ENCODE measurements at regions not wholly inside any gene's neighbourhood (a gene's known extent, or its start where the extent isn't known, plus 50 kb on each side); places are given as distances from the start of the nearest gene placed in this dataset.
A peak's percentile ranks its signal among the peaks of the same experiment; 100 is the strongest.
"Not testable (repeated sequence)": the region's sequence is repeated elsewhere in the genome, so short reads cannot be mapped to it uniquely, and the experiment has no call there.

DNA sequence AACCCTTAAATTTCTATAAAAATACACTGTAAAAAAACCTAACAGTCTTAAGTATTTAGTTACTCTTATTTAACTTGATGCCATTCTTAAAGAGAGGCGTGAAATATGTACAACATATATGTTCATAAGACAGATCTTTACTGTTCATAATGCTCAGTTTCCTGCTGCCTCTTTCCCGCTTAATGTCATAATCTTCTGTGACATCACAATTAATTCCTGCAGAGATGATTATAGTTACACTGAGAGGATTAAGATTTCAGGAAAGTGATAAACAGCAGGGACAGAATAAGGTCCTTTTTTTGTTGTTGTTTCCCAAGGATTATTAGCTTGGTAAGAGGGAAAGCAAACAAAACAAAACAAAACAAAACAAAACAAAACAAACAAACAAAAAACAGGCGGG is 801.4 kb downstream of the FLRT2 start:
- Histone ChIP-seq H3F3A (ENCODE audit: insufficient read depth, low read length) (no peaks in the 10 kb centered on the region), H3K9me2 (replicated peaks; ENCODE audit: insufficient read depth, low read length) (no peaks in the 10 kb centered on the region), H3K36me3 (replicated peaks; ENCODE audit: insufficient read depth, low read length) (no peaks in the 10 kb centered on the region), H3K27me3 (replicated peaks; ENCODE audit: insufficient read depth, low read length) (no peaks in the 10 kb centered on the region), H2AFZ (ENCODE audit: low read length) (no peak overlapping the region), H3K27ac (ENCODE audit: low read length) (no peak overlapping the region), H3K4me3 (ENCODE audit: low read length) (no peak overlapping the region), H3K9ac (ENCODE audit: low read length) (no peak overlapping the region), H3K9me3 (replicated peaks; ENCODE audit: insufficient read depth, low read length) (no peaks in the 10 kb centered on the region), H3K4me1 (ENCODE audit: low read length) (no peaks in the 10 kb centered on the region), H3K4me2 (ENCODE audit: low read depth, low read length) (no peak overlapping the region), H4K20me1 (ENCODE audit: insufficient read depth, low read length) (no peaks in the 10 kb centered on the region), H3K79me2 (ENCODE audit: low read length) (no peaks in the 10 kb centered on the region)
- TF ChIP-seq, protein P1, sequence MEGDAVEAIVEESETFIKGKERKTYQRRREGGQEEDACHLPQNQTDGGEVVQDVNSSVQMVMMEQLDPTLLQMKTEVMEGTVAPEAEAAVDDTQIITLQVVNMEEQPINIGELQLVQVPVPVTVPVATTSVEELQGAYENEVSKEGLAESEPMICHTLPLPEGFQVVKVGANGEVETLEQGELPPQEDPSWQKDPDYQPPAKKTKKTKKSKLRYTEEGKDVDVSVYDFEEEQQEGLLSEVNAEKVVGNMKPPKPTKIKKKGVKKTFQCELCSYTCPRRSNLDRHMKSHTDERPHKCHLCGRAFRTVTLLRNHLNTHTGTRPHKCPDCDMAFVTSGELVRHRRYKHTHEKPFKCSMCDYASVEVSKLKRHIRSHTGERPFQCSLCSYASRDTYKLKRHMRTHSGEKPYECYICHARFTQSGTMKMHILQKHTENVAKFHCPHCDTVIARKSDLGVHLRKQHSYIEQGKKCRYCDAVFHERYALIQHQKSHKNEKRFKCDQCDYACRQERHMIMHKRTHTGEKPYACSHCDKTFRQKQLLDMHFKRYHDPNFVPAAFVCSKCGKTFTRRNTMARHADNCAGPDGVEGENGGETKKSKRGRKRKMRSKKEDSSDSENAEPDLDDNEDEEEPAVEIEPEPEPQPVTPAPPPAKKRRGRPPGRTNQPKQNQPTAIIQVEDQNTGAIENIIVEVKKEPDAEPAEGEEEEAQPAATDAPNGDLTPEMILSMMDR (IDR thresholded peaks at IDR 0.05; ENCODE audit: low read length) = no peak
- TF ChIP-seq EZH2 (optimal IDR thresholded peaks at IDR 0.05; ENCODE audit: low read depth, low read length) = no peak
- TF ChIP-seq EZH2phosphoT487 (IDR thresholded peaks at IDR 0.05; ENCODE audit: low read length) = no peak
- no peak for DNase-seq

DNA sequence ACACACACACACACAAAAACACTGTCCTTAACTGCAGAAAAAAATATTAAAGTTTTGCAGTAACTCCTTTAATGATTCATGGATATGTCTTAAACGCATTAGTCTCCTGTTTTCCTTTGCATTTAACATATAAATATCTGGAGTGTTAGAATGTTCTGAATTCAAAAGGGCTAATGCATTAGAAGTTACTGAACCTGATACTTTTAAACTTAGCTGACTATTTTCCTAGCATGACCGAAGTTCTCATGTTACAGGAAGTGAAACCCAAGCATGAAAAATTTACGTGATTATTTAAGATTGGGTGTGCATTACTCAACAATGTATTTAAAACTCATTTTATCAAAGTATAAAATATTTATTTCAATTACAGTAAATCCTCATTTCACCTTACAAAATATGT is 791.2 kb downstream of the FLRT2 start:
- no peaks in the 10 kb centered on the region for H3K36me3 ChIP-seq (replicated peaks; ENCODE audit: insufficient read depth, low read length)
- TF ChIP-seq EZH2phosphoT487 (IDR thresholded peaks at IDR 0.05; ENCODE audit: low read length) (no peak), EZH2 (optimal IDR thresholded peaks at IDR 0.05; ENCODE audit: low read depth, low read length) (no peak)
- TF ChIP-seq, protein P1 (IDR thresholded peaks at IDR 0.05; ENCODE audit: low read length) = no peak
- H3K27ac ChIP-seq (ENCODE audit: low read length) = peak overlapping the region; percentile 59; the same call in 1 of the 2 replicates
- no peaks in the 10 kb centered on the region for H4K20me1 ChIP-seq (ENCODE audit: insufficient read depth, low read length)
- 0 out of 2 replicates have a peak, but pooled peaks cover 5% of the 10 kb centered on the region for H3K4me1 ChIP-seq (ENCODE audit: low read length)
- peak; percentile 49 for DNase-seq
- peak overlapping the region; percentile 39; the same call in 1 of the 2 replicates for H3K4me2 ChIP-seq (ENCODE audit: low read depth, low read length)
- no peaks in the 10 kb centered on the region for H3K27me3 ChIP-seq (replicated peaks; ENCODE audit: insufficient read depth, low read length)
- H3K79me2 ChIP-seq (ENCODE audit: low read length) = no peaks in the 10 kb centered on the region
- no peak overlapping the region for H2AFZ ChIP-seq (ENCODE audit: low read length)
- H3K9ac ChIP-seq (ENCODE audit: low read length) = no peak overlapping the region
- H3F3A ChIP-seq (ENCODE audit: insufficient read depth, low read length) = peaks cover 11% of the 10 kb centered on the region; the same call in 1 of the 2 replicates
- H3K9me3 ChIP-seq (replicated peaks; ENCODE audit: insufficient read depth, low read length) = no peaks in the 10 kb centered on the region
- H3K4me3 ChIP-seq (ENCODE audit: low read length) = no peak overlapping the region
- H3K9me2 ChIP-seq (replicated peaks; ENCODE audit: insufficient read depth, low read length) = no peaks in the 10 kb centered on the region

DNA sequence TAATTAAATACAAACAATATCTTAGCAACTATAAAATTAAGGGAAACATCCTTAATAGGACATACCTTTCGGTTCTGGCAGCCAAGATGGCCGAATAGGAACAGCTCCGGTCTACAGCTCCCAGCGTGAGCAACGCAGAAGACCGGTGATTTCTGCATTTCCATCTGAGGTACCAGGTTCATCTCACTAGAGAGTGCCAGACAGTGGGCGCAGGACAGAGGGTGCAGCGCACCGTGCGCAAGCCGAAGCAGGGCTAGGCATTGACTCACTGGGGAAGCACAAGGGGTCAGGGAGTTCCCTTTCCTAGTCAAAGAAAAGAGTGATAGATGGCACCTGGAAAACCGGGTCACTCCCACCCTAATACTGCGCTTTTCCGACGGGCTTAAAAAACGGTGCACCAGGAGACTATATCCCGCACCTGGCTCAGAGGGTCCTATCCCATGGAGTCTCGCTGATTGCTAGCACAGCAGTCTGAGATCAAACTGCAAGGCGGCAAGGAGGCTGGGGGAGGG is 782.3 kb downstream of the FLRT2 start:
- not testable (repeated sequence) for H3K36me3 ChIP-seq (replicated peaks; ENCODE audit: insufficient read depth, low read length); H3K4me2 ChIP-seq (ENCODE audit: low read depth, low read length); H3K9ac ChIP-seq (ENCODE audit: low read length); H2AFZ ChIP-seq (ENCODE audit: low read length); H3K4me3 ChIP-seq (ENCODE audit: low read length); H3K9me2 ChIP-seq (replicated peaks; ENCODE audit: insufficient read depth, low read length); H3K4me1 ChIP-seq (ENCODE audit: low read length); H3K27ac ChIP-seq (ENCODE audit: low read length); H3K9me3 ChIP-seq (replicated peaks; ENCODE audit: insufficient read depth, low read length); DNase-seq; H3K79me2 ChIP-seq (ENCODE audit: low read length); H3F3A ChIP-seq (ENCODE audit: insufficient read depth, low read length); H3K27me3 ChIP-seq (replicated peaks; ENCODE audit: insufficient read depth, low read length); H4K20me1 ChIP-seq (ENCODE audit: insufficient read depth, low read length)

- H3F3A ChIP-seq (ENCODE audit: insufficient read depth, low read length) = no peaks in the 10 kb centered on the region
These were observed 781.2 kb downstream of the FLRT2 start for GRCh38 chr14:86311151-86311550.

More at GRCh38 chr14:86311151-86311550, 781.2 kb downstream of the FLRT2 start:
- no peaks in the 10 kb centered on the region for H3K9me3 ChIP-seq (replicated peaks; ENCODE audit: insufficient read depth, low read length)
- H3K79me2 ChIP-seq (ENCODE audit: low read length) = no peaks in the 10 kb centered on the region
- H3K4me1 ChIP-seq (ENCODE audit: low read length) = no peaks in the 10 kb centered on the region
- H3K27ac ChIP-seq (ENCODE audit: low read length) = no peak overlapping the region
- no peak overlapping the region for H3K9ac ChIP-seq (ENCODE audit: low read length)
- DNase-seq = no peak
- TF ChIP-seq, protein P1 (IDR thresholded peaks at IDR 0.05; ENCODE audit: low read length) = no peak
- no peak for TF ChIP-seq EZH2phosphoT487 (IDR thresholded peaks at IDR 0.05; ENCODE audit: low read length)
- no peak for TF ChIP-seq EZH2 (optimal IDR thresholded peaks at IDR 0.05; ENCODE audit: low read depth, low read length)
- no peaks in the 10 kb centered on the region for H3K27me3 ChIP-seq (replicated peaks; ENCODE audit: insufficient read depth, low read length)
- H3K4me2 ChIP-seq (ENCODE audit: low read depth, low read length) = no peak overlapping the region
- H3K9me2 ChIP-seq (replicated peaks; ENCODE audit: insufficient read depth, low read length) = no peaks in the 10 kb centered on the region
- H4K20me1 ChIP-seq (ENCODE audit: insufficient read depth, low read length) = no peaks in the 10 kb centered on the region
- H3K36me3 ChIP-seq (replicated peaks; ENCODE audit: insufficient read depth, low read length) = no peaks in the 10 kb centered on the region
- H3K4me3 ChIP-seq (ENCODE audit: low read length) = no peak overlapping the region
- H2AFZ ChIP-seq (ENCODE audit: low read length) = no peak overlapping the region
